ENCODE measurements at regions not wholly inside any gene's neighbourhood (a gene's known extent, or its start where the extent isn't known, plus 50 kb on each side); places are given as distances from the start of the nearest gene placed in this dataset.

DNA sequence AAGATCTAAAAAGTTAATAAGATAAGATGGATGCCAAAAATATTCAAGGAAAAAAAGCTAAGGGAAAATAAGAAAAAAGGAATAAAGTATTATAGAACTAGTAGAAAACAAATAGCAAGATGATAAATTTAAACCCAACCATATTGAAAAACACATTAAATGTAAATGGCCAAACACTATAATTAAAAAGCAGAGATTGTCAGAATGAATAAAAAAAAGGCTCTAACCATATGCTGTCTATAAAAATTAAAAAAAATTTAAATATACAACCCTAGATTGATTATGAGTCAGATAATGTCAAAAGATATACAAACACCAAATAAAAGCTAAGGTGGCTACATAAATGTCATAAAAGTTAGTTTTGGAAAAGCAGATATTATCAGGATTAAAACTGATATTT lies 617.5 kb upstream of the SGCG start:
- DNase-seq = no peak

DNA sequence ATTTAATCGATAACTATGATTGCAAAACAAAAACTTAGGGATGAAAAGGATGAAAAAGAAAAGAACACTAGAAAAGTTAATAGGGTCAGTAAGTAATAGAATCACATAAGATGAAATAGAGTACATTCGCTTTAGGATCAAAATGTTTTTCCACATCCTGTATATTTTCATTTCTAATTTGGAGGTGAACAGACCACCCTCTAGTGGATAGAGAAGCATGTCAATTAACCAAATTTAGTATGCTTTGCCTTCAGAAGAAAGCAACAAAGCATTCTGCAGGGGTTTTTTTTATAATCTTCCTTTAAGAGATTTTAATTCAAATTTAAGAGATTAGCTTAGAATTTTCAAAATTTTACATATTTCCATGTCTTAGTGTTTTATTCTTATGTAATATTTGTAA lies 611.0 kb upstream of the SGCG start:
- no peak for DNase-seq

DNA sequence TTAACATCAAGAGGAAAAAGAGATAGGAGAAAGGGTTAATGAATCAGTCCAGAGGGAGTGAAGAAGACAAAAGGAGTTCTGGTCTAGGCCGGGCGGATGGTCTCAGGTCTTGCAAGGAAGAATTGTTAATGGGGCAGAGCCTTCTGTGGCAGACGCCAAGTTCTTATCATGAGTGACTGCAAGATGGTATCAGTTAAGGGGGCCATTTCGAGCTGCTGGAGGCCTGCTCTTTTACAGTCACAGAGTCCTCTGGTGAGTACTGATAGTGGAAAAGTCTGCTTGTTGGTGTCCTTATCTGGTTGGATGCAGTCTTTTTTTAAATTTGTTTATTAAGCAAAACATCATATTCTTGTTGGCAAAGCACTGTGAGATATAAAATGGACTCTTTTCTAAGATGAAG lies 590.9 kb upstream of the SGCG start:
- DNase-seq = no peak

DNA sequence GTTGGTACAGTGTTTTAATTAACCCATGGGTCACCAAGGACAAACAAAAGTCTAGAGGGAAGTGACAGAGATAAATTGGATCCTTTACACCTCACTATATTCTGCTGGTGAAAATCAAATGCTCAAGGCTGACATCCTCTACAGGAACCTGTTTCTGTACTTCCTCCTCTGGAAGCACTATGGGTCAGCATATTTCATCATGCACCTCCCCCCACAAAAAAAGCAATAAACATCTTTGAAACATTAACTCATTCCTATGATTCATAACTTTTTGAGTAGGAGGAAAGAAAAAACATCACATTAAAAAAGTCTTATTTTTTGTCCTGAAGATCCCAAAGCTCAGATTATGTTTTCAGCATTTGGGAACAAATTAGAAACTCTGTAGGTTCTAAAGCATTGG lies 588.3 kb upstream of the SGCG start:
- no peak for DNase-seq

DNA sequence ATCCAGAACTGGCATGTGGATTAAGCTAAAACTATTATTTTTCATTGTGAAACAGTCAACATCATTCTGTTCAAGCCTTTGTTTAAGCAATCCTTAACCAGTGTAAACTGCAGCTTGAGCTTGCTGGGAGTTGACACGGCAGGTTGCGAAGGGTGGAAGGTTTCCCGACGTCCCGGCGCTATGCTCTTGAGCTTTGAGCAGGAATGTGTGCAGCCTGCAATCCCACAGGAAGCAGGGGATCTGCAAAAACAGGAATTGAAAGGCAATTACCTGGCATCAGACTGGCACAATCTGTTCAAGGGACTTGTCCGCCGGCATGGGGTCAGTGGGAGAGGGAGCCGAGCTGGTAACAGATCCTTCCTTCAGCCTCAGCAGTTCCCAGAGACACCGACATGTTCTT lies 586.7 kb upstream of the SGCG start:
- DNase-seq = peak; percentile 73

DNA sequence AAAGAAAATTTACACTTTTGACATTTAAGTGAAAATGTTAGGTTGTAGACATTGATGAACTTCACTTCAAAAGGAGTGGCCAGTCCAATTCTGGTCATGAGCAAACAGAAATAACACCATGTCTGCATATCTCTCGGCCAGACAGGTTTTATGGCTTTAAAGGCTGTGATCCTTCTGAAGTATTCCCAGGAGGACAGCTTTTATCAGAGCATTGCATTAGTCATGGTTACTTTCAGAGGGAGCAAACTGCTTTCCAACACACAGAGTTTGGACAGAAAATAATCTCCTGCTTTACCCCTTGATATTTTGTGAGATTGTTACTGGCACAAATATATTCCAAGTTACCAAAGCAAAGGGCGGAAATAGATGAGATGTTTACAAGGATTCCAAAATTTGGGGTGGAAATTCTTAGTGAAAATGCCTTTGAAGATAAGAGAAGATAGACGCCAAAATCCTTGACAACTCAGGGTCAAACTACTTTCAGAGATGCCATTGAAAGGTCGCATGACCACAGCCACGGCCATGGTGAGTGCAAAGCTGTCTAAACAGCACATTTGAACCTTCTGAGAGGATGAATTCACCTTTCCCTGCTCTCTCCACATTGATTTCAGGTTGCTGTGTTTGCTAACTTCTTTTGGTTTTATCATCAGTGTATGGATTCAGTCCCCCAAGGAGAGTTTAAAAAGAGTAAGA lies 584.5 kb upstream of the SGCG start:
- DNase-seq = peak; percentile 29

DNA sequence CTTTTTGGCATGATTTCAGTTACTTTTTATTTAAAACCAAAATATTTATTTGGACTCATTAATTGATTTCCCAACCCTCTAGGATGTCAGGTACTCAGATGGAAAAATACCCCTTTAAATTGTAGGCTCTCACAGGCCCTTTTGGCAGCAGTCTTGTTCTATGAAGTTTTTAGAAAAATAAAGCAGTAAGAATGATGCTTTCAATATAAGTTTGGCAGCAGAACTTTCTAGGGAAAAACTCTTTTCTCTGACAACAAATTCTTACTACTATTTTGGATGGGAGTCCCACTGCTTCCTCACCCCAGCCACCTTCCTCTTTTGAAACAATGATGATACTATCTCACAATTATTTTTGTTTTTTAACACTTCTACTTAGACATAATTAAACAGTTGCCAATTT lies 581.6 kb upstream of the SGCG start:
- DNase-seq = no peak

DNA sequence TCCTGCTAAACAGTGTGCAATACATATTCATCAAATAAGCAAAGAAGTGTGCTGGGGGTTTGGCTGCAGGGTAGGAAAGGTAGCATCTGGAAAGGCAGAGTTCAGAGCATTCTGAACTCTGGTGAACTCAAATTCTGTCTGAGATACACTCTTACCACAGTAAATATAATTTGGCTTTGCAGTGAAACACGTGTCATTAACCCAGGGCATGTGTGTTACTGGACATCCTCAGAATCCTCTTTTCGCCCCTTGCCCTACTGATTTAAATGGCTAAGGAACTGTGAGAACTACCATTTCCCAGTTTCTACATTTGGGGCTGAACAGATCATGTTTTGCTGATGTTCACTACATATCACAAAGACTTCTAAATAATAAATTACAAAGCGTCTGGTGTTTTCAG lies 562.8 kb upstream of the SGCG start:
- DNase-seq = no peak

DNA sequence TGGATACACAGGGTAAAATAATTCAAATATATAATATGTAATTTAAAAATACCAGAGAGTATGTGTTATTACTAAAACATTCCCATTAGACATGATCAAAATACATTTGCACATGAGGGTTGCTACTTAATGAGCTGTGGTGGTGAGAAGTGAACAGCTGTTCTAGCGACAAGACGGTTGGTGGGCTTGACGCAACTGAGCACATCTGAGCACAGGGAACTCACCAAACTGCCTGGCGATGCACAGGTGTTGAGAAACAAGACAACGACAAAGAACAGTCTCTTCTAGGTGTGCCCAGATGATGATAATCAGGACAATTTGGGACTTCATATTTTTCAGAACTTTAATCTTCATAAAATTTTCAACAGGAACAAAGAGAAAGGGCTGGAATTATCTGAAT lies 555.1 kb upstream of the SGCG start:
- DNase-seq = no peak

DNA sequence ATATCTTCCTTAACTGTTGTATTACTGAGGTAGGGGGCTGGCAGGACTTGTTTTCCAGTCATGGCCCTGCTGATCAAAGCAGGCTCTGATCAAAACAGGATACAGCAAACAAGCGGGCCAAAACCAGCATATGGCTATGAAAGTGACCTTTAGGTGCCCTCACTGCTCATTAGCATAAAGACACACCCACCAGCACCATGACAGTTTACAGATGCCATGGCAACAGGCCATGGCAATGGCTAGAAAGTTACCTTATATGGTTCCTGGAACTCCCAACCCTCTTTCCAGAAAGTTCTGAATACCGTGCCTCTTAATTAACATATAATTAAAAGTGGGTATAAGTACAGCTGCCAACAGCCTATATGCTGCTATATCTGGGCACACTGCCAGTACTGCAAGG lies 551.4 kb upstream of the SGCG start:
- no peak for DNase-seq

DNA sequence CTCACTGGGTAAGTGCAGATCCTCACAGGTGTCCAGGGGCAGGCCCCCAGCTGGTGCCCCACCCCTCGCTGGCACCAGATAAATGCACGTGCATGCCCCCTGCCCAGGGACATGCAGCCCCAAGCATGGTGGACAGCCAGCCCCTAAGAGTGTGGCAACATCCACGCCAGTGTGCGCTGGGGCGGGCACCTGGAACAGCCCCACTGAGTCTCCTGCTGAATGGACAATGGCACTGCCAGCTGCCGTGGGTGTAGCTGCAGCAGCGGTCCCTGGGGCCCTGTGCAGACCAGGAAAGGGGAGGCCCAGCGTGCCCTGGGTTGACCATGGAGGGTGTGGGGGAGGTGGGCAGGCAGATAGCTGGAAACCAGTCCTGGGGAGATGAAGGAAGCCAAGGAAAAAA lies 538.7 kb upstream of the SGCG start:
- no peak for DNase-seq

DNA sequence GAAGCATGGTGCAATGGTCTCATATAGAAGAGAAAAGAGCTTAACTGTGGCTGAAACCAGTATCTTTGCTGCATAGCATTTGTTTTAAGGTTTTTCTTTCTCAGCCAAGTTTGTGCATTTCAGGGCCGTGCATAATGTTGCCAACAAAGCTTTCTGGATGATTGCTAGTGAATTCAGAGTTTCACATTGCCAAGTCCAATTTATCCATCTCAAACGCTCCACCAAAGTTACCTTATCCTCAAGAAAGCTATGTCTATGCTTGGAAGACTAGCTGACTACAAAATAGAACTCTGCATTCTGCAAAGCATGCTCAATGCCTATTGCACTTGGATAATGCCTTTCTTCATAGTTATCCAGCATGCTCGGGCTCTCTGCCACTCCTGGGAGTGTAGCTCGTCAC lies 535.8 kb upstream of the SGCG start:
- DNase-seq = no peak

DNA sequence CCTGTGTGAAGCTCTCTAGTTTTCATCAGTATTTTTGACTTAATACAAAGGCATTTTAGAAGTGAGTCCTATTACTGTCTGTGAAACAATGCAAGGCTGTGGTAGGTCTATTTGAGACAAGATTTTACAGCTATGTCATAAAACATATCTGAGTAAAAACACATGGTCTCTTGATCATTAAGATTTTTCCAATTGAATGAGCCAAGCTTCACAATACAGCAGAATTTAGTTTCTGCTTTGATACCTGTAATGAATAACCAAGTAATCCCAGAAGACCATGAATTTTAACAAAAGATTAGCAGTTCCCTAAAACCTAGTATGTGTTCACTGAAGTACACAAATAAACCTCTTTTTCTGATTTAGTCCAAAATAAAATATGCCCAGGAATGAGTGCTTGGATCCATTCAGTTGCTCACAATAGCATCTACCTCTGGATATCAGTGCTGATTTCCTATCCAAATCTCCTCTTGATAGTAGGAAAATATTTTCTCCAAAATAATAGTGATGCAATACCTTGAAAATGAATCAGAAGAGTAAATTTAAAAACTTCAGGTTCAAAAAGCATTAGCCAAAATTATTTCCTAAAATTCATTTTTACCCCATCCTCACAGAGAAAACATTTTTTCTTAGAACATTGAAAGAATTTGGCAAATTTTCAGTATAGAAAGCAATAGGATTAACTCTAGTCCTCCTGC lies 533.5 kb upstream of the SGCG start:
- no peak for DNase-seq

DNA sequence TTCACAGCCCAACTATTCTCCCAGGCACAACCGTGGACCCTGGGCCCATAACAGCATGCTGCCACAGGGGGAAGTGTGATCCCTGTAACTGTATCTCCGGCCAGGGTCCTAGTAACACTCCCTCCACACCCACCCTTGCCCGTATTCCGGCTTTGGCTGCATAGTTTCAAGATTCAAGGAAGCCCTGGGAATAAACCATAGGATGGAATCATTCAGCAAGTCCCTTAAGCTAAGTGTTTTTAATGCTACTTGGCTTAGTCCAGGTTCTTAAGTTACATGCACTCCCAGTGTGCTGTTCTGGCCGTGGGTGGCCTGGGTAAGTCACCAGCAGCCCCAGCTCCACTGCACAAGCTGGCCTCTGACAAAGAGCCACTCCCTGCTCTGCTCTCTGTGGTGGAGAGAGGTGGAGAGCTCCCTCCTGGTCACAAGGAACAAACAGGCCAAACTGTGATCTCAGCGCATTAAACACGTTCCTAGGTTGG lies 532.4 kb upstream of the SGCG start:
- DNase-seq = no peak

DNA sequence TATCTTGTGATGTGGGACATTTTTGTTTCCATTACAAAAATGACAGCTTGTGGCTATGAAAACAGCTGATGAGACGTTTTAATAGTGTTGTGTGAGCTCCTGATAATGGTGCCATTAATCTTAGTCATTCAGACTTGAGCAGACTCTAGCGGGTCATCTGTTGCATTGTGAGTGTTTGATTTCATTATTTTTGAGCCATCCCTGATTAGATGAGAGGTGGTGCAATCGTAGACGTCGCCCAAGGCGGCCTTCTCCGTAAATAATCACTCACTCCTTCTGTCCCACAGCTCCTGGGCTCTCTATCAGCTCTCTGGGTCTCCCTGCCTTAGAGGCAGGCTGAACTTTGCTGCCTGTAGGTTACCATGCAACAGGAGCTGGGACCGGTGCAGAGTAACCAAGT lies 528.0 kb upstream of the SGCG start:
- no peak for DNase-seq

DNA sequence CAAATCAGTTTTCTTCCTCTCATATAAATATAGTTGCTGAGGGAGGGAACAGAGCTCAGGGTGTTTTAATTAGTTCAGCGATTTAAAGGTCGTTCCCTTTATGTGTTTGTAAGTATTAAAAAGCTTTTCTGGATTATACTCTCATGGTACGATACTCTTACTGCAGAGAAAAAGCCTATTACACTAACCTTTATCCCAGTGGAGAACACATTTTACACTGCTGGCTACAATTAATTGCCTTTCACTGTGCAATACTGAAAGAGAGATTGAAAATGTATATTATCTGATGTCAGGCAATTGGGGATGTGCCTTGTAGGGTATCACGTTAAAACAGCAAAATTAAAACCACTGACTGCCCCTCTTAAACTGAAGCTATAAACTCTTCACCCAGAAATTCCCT lies 526.9 kb upstream of the SGCG start:
- DNase-seq = no peak

DNA sequence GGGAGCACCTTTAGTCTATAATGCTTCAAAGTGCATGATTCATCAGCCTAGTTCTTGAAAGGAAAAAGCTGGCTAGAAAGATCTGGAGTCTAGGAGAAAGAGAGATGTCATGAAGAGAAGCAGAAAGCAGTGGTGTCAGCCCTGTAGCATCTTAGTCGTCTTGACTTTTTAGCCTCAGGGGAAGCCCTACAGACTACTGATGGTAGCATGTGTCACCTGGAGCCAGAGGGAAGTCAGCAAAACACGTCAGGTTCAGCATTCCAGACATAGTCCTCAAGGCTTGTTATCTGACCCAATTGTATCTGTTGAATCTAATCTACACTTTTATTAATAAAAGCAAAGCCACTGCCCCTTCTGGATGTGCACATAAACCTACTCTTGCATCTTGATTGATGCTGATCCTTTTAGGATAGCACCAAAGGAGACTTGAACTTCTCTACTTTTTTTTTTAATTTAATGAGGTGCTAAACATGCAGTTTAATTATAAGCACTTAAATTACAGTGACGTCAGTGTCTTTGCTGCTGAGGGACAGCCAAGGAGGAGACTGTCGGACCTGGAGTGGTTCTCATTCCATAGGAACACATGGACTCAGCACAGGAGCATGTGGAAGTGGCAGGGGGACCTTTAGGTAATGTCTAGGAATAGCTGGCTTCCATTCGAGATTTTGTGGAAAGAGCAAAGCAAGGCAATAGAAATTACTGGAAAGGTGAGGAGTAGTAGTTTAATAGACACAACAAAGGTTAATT lies 525.5 kb upstream of the SGCG start:
- DNase-seq = no peak

DNA sequence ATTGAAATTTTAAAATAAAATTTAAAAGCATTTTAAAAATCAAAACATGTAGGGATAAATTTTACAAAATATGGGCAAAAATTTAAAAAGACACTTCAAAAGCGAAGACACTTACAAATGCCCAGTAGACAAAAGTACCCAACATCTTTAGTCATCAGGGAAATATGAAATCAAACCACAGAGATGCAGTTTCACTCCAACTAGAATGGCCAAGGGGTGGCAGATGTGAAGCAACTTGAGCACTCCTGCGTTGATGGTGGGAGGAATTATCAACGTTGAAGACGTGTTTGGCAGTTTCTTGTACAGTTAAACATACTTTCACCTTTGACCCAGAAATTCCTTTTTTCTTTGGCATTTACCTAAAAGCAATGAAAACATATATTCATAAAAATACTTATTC lies 518.0 kb upstream of the SGCG start:
- DNase-seq = no peak

DNA sequence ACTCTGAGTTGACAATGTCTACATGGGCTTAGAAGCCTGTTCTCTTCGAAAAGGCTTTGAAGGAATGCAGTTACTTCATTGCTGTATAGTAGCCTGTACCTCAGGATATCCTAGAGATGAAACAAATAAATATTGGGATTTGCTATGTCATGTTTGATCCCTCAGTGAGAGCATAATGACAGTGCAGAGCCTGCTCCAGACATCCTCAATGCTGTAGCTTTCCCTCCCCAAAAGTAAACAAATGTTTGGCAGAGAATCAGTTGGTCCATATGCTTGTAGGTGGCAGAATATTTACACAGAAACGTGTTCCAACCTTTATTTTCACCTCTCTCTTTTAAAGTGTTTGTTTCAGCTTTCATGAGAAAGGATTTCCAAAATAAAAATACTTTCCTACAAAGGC lies 515.3 kb upstream of the SGCG start:
- DNase-seq = no peak

DNA sequence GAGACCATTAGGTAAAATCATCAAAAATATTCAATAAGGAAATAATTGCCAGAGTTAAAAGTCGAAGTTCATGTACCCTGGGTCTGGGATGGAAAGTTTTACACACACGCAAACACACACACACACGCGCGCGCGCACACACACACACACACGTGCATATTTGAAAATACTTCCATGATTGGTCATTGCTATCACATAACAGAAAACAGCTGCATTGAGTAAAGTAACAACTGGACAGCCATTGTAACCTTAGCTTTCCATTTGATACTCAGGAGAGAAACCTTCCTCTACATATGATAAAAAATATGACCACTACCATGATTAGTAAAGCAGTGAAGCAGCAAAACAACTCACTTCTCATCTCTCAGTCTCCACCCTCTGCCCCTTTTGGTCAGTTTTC lies 490.0 kb upstream of the SGCG start:
- DNase-seq = no peak

DNA sequence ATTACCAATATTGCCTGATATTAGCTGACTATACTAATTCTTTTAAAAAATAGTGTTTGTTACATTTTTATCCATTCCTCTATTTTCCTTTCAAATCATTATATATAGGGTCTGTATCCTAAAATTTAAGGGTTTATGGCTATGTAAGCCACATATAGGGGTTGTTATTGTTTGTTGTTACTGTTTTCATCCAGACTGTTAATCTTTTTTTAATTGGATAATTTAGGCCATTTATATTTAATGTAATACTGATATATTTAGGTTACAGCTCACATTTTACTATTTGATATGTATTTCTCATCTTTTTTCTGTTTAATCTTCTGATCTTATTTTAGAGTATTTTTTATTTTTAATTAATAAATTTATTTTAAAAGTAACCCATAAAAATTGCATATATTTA lies 487.1 kb upstream of the SGCG start:
- DNase-seq = no peak

DNA sequence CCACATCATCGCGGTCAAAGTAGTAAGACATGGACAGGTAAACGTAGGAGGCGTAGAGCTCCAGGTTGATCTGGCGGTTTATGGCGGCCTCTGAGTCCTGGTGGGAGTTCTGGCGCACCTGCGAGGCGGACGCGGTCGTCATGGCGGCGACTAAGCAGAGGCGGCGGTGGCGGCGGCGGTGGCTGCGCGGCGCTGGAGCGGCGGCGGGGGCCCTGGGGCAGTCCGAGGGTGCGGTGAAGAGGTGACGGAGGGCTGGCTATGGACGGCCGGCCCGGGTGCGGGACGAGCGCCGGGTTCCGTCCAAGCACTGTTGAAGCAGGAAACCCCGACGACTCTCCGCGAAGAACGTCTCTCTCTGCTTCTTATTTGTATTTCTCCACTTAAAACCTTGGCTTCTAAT lies 484.3 kb upstream of the SGCG start:
- DNase-seq = no peak

DNA sequence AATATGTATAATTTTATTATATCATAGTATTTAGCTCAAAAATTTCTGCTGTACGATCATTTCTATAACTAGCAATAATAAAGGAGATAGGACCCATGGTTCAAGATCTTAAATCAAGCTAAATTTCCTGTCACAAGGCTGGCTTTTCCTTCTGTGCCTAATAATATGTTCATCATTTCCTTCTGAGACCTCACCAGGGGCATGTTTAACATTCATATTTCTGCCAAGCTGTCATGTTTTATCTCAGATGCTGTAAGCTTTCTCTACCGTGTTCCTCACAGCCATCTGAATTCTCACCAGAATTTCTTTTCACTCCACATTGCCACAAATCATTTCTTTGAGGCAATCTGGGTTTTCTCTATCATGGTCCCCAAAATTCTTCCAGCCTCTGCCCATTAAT lies 482.3 kb upstream of the SGCG start:
- DNase-seq = no peak

DNA sequence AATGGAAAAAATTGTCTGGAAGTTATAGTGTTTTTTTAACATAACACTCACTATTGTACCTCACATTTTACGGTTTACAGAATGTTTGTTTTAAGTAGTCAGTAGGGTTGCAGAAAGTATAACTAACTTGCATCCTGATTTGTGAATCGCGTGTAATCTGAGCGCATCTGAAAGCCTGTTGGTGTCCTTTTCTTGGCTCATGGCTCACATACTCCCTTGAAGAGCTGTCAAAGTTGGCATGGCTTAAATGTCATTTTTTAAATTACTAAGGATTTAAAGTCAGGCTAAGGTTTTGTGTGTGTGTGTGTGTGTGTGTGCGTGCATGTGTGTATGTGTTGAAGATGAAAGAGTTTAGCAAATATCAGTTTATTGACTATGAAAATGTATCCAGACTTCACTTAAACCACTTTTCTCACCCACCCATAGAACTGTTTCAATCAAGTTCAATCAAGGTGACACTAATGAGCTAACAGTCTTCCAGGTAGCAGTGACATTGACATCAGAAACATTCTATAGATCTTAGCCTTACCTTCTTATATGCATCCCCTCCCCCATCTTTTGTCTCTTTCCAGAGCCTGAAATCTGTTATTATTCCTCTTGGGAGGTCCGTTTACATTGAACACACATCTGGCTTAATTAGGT lies 480.4 kb upstream of the SGCG start:
- DNase-seq = no peak

All from DMS79 (cell line).